Stimulated activated CD8-positive, alpha-beta memory T cell treated with anti-CD3 and anti-CD28 coated beads, Interleukin-7, amount 100 ng/mL, for 1 hour (primary cell): ENCODE measurements at regions not wholly inside any gene's neighbourhood (a gene's known extent, or its start where the extent isn't known, plus 50 kb on each side); places are given as distances from the start of the nearest gene placed in this dataset.
A peak's percentile ranks its signal among the peaks of the same experiment; 100 is the strongest.
"Not testable (repeated sequence)": the region's sequence is repeated elsewhere in the genome, so short reads cannot be mapped to it uniquely, and the experiment has no call there.

Experiments
- DNase-seq, 2 donors: peaks; one replicate each; pipeline ENCODE4 v3.0.0-alpha.2; 2020; ENCODE audit warnings: low read depth in 2 of 2

DNA sequence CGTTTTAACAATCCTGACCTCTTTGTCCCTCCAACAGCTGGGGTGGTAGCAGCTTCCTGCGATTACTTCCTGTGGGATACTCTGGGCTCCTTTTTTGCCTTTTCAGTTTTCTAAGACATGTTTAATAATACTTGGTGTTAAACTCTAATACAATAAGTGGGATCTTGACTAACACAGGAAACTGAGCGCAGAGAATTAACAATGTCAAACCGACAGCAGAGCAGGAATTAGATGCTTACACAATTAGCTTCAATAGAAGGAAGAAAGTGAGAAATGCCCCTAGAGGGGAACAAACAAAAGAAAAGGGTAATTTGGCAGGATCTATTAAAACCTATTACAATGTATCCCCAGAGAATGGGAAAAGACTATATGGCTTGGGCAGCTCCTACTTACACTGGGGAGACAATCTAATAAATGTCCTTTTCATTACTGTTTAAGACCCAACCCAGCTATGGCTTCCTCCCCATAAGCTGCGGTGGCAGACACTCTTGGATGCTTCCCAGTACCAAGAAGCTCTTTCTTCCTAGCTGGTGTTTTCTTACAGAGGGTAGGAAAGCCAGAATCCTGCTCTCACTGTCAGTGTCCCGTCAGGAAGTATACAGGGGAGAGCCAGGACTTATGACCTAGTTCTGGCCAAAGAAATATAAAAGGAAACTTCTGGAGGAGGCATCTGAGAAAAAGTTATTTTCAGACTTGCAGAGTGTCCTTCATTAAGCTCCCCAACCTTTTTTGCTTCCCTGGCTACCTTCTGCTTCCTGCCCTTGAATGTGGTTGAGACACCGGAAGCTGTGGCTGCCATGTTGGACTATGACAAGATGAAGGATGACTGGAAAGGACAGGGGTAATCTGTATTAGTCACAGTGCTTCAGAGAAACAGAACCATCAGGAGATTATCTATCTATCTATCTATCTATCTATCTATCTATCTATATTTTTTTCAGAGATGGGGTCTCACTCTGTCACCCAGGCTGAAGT lies 194.1 kb upstream of the KBTBD8 start:
- no peak for DNase-seq

DNA sequence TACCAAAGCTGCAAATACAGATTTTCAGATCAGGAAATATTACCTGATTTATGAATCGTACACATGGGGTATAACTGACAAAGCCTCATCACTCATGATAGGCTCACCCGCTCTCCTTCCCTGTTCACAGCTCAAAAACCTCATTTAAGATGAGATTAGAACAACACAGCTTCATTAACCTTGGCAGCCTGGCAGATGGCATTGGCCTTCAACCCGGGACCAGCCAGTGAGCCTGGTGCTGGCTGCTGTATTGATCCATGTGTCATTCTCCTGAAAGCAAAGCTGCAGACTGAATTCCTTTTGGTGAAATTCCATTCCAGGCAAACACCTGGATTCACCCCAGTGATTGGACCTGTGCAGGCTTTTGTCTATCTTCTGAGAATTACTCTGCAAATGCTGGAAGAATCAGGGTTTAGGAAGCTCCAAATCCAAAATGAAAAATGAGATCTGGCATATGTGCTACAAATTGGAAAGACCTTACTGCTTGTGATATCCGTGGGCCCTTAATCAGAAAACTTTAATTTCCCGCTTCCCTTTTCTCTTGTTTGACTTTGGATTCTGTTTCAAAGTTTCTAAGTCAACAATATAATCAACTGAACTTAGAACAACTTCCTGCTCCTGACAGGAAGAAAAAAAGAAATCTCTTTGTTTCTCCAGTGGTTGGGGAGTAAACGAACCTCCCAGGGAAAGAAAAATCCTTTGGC lies 189.1 kb upstream of the KBTBD8 start:
- no peak for DNase-seq

GRCh38 chr3:66809595-66809958 lies 188.5 kb upstream of the KBTBD8 start:
- no peak for DNase-seq

DNA sequence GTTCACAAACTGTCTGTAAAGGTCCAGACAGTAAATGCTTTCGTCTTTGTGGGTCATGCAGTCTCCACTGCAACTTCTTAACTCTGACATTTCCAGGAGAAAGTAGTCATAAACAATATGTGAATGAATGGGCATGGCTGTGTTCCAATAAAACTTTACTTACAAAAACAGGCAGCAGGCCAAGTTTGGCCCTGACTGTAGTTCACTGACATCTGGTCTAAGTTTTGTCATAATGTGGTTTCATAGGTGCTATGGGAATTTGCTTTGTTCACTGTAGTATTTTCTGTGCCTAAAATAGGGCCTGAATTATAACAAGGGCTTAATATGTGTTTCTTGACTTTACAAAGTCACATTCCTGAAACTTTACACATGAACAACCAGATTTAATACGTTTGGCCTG lies 186.0 kb upstream of the KBTBD8 start:
- DNase-seq, result no peak

GRCh38 chr3:66812741-66813140 lies 185.4 kb upstream of the KBTBD8 start:
- DNase-seq, result no peak

DNA sequence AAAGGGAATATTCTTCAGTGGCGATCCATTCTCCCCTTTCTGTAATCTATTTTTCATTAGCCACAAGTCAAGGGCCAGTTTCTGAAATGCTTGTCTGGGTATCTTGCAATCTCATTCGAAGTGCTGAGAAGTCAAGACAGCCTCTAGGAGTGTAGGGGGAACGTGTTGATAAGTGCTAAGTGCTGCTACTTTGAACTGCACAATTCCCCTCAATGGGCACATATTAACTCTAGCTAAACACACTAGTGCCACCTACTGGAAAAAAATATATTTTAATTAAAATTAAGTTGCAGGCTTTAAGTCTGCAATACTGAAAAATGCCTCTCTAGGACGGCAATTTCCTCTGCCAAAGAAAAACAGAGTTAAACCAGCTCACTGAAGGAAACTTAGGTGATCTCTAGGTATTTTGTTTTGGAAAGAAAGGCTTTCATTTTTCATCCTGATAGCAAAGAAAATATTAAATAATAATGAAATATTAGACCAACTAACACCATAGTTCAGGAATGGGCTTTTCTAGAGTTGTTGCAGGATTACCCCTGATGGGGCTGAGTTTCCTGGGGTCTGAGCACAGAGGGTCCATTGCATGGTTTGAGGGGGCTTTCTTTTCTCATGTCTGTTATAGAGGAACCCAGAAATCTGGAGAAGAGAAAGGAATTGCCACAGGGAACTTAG lies 181.9 kb upstream of the KBTBD8 start:
- no peak for DNase-seq

GRCh38 chr3:66817951-66818557 lies 180.1 kb upstream of the KBTBD8 start:
- DNase-seq, result no peak

DNA sequence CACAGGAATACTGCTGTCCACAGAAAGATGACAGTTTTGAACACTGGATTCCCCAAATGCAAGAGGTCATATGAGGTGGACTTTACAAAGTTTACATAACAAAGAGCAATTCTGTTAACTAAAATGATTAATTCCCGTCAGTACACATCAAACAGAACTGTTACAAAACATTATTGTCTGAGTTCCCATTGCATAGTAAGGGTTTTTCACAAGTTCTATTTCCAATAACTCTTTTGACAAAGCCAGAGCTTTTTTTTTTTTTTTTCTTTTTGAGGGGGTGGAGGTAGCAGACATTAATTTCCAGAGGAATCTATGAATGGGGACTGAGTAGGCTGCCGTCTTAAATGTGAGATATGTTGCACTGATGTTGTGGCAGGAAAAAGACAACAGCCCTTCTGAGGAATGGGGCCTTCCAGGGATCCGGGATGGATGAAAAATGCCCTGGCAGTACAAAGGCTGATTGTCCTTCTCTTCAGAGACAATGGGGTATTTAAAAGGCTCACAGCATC lies 178.1 kb upstream of the KBTBD8 start:
- no peak for DNase-seq

DNA sequence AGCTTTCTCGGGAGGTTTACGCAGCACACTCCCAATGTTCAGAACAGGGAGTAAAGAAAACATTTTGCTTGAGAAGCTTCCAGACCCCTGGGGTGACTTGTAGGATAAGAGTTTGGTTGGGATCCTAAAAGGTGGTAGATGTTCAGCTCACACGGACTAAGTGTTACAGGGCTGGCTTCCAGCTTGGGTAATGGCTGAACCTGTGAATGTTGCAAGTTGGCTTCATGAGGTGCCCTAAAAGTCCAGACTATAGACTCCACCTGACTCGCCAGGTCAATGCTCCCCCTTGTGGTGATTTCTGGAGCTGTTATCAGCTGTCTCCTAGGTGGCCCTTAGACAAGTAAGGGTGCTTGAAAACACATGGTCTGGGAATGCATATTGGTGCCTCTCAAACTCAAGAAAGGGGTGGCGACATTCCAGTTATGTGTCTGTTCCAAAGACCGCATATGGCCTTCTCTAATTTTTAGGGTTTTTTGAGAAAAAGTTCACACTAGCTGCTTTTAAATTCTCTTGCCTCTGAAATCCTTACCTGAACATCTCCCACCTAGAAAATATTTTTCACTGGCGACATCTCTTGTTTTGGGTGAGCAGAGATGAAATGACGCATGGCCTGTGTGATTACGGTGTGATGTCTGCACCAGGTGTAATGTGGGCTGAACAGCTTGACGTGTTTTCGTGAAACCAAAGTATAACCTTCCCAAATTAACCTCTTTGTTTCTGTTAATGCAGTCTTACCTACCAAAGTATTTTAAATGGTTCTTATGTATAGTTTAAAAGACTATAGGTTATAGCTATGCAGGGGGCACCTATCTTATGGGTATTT lies 175.7 kb upstream of the KBTBD8 start:
- peak; percentile 27 to 43 for DNase-seq

DNA sequence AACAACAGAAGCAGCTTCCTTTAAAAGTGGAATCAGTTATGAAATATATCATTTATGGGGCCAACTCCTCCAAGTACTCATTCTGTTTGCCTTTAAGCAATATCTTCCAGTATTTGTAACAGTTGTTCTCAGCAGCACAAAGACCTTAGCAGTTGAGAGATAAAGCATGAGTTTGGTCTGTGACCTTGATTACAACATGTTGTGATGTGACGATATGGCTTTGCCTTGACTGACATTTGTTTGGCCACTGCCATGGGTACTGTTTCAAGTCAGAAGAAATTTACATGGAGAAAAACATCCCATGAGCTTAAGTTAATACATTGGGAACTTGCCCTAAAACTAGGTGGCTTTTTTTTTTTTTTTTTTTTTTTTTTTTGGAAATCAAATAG lies 175.1 kb upstream of the KBTBD8 start:
- DNase-seq, result no peak

- DNase-seq, result no peak
Measured at GRCh38 chr3:66823532-66823931, 174.6 kb upstream of the KBTBD8 start.

- no peak for DNase-seq
Measured at GRCh38 chr3:66825375-66825774, 172.7 kb upstream of the KBTBD8 start.

GRCh38 chr3:66827726-66828125 lies 170.4 kb upstream of the KBTBD8 start:
- DNase-seq, result no peak

- no peak for DNase-seq
Measured at GRCh38 chr3:66828303-66828702, 169.8 kb upstream of the KBTBD8 start.

- DNase-seq, result no peak
Measured at GRCh38 chr3:66830301-66830700, 167.8 kb upstream of the KBTBD8 start.

DNA sequence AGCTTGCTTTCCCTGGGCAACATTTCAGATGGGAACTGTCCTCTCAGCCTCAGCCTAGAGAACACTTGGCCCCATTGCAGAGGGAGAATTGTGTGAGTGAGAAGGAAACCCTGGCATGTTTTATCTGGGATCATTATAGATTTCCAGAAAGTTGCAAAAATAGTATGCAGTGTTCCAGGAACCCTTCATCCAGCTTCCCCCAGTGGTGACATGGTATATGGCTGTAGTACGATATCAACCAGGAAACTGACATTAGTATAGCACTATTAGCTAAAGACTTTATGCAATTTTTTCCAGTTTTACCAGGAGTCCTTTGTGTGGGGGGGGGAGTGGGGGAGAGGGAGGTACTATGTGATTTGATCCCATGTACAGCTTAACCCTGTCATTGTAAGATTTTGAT lies 166.2 kb upstream of the KBTBD8 start:
- DNase-seq, result no peak

DNA sequence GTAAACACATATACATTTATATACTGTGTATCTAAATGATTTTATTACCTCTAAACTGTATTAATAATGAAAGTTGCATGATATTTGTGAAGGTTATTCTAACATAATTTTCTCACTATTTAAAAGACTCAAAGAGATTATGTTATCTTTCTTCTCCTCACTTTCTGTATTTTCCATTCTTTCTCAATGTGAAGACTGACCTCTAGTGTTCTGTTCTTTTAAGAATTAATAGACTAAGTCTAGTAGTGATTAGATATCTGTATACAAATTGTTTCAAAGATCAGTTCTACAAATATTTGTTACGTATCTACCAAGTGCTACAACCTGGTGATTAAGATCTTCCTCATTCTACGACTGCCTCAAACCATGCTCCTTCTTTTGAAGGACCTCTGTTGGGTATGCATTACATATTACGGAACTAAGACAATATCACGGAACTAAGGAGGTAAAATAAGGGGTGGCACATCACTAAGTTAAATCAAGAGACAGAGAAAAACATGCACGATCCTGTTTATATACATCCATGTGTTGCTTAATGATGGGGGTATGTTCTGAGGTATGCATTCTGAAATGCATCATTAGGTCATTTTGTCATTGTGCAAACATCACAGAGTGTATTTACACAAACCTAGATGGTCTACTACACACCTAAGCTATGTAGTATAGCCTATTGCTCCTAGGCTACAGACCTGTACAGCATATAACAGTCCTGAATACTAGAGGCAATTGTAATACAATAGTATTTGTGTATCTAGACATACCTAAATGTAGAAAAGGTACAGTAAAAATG lies 161.5 kb upstream of the KBTBD8 start:
- no peak for DNase-seq

DNA sequence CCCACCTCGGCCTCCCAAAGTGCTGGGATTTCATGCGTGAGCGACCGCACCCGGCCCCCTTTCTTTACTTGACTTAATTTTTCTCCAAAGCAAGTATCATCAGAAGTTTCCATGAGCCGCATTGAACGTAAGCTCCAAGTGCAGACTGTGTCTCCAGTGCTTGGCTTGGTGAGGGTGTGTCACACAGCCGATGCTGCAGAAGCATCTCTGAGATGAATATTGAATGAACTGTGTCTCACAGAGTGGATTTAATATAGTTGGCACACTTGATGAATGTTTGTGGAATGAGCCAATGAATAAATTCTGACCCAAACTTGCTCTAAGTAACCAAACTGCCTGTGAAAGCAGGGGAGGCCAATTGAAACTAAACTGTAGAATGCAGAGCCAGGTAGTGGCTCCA lies 159.4 kb upstream of the KBTBD8 start:
- DNase-seq, result no peak

DNA sequence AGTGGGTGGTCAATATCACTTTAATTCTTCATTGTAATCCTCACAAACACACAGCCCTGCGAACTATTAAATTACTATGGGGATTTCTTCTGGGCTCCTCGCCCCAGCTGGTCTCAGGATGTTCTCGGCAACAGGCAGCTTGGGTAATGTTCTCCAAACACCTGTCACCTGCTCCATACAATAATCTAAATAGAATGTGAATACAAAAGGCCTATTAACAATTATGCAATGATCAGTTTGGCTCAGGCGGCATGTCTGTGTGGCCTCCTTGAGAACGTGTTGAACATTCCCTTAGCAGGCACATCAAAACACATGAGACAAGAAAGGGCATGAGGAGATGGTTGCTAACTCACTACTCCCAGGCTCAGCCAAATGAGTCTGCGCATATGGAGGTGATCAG lies 158.6 kb upstream of the KBTBD8 start:
- DNase-seq, result no peak

DNA sequence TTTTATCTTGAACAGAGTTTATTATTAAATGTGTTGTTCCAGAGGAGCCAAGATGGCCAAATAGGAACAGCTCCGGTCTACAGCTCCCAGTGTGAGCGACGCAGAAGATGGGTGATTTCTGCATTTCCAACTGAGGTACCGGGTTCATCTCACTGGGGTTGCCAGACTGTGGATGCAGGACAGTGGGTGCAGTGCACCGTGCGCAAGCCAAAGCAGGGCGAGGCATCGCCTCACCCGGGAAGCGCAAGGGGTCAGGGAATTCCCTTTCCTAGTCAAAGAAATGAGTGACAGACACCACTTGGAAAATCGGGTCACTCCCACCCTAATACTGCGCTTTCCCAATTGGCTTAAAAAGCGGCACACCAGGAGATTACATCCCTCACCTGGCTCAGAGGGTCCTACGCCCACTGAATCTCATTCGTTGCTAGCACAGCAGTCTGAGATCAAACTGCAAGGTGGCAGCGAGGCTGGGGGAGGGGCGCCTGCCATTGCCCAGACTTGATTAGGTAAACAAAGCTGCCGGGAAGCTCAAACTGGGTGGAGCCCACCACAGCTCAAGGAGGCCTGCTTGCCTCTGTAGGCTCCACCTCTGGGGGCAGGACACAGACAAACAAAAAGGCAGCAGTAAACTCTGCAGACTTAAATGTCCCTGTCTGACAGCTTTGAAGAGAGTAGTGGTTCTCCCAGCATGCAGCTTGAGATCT lies 155.2 kb upstream of the KBTBD8 start:
- DNase-seq, result not testable (repeated sequence)
